GM23338 (cell line): ENCODE measurements at regions not wholly inside any gene's neighbourhood (a gene's known extent, or its start where the extent isn't known, plus 50 kb on each side); places are given as distances from the start of the nearest gene placed in this dataset.

Source experiments
- ATAC-seq: fragments of 200-7000 bp; cut with Tn5 transposase; 3 replicates; pipeline ENCODE4 v1.9.1; 2020
- DNase-seq: peaks from one replicate; pipeline ENCODE4 v3.0.0-alpha.2; 2015; ENCODE audit warnings: low spot score
- H2AFZ ChIP-seq: fragments of 200-600 bp; sonication (generic); 2 replicates; pipeline ENCODE4 v1.8.0; 2016; ENCODE audit warnings: antibody characterized with exemption, mild to moderate bottlenecking, moderate library complexity
- H3F3A ChIP-seq: fragments of 200-600 bp; sonication (generic); replicated peaks from 2 replicates; pipeline ENCODE4 v1.8.0; 2017; ENCODE audit warnings: antibody characterized with exemption, mixed run types, low read depth
- H3K27ac ChIP-seq: fragments of 200-600 bp; sonication (generic); 2 replicates; pipeline ENCODE4 v1.6.1; 2016; ENCODE audit warnings: low read depth
- H3K27me3 ChIP-seq: fragments of 200-600 bp; sonication (generic); 2 replicates; pipeline ENCODE4 v1.8.0; 2016; ENCODE audit warnings: mild to moderate bottlenecking, mixed run types, moderate library complexity; ENCODE audit not compliant: insufficient read depth
- H3K36me3 ChIP-seq: fragments of 200-600 bp; sonication (generic); 2 replicates; pipeline ENCODE4 v1.8.0; 2016; ENCODE audit warnings: mild to moderate bottlenecking; ENCODE audit not compliant: insufficient read depth
- H3K4me1 ChIP-seq: fragments of 200-600 bp; sonication (generic); 2 replicates; pipeline ENCODE4 v1.8.0; 2016; ENCODE audit warnings: mild to moderate bottlenecking, moderate library complexity; ENCODE audit not compliant: insufficient read depth
- H3K4me2 ChIP-seq: fragments of 200-600 bp; sonication (generic); 2 replicates; pipeline ENCODE4 v1.7.1; 2017; ENCODE audit warnings: mixed run types
- H3K4me3 ChIP-seq: fragments of 200-600 bp; sonication (generic); 2 replicates; pipeline ENCODE4 v1.6.1; 2016; ENCODE audit warnings: mixed run types
- H3K79me2 ChIP-seq: fragments of 200-600 bp; sonication (generic); replicated peaks from 2 replicates; pipeline ENCODE4 v1.8.0; 2017; ENCODE audit warnings: mild to moderate bottlenecking; ENCODE audit not compliant: insufficient read depth
- H3K9me2 ChIP-seq: fragments of 200-600 bp; sonication (generic); 2 replicates; pipeline ENCODE4 v1.8.0; 2017; ENCODE audit not compliant: insufficient read depth
- H4K20me1 ChIP-seq: fragments of 200-600 bp; sonication (generic); replicated peaks from 2 replicates; pipeline ENCODE4 v1.8.0; 2017; ENCODE audit warnings: mild to moderate bottlenecking; ENCODE audit not compliant: insufficient read depth
- H3K27ac Mint-ChIP-seq: 2 replicates; pipeline ENCODE4 v1.8.0; 2020; ENCODE audit warnings: inconsistent platforms, mild to moderate bottlenecking, moderate library complexity, mixed read lengths
- H3K27me3 Mint-ChIP-seq: 3 replicates; pipeline ENCODE4 v1.8.0; 2022; ENCODE audit warnings: low read depth, mild to moderate bottlenecking, moderate library complexity, mixed read lengths, inconsistent platforms; ENCODE audit not compliant: insufficient read depth, poor library complexity
- H3K36me3 Mint-ChIP-seq: 3 replicates; pipeline ENCODE4 v1.8.0; 2021; ENCODE audit warnings: low read depth, mild to moderate bottlenecking, inconsistent platforms, moderate library complexity, mixed read lengths
- H3K4me1 Mint-ChIP-seq: 3 replicates; pipeline ENCODE4 v1.8.0; 2020; ENCODE audit warnings: mild to moderate bottlenecking, inconsistent platforms, mixed read lengths
- H3K4me3 Mint-ChIP-seq: 3 replicates; pipeline ENCODE4 v1.8.0; 2021; ENCODE audit warnings: moderate library complexity, mild to moderate bottlenecking, inconsistent platforms, mixed read lengths
- H3K9me3 Mint-ChIP-seq: 3 replicates; pipeline ENCODE4 v1.8.0; 2020; ENCODE audit warnings: moderate library complexity, mild to moderate bottlenecking, inconsistent platforms, mixed read lengths
- CREB1 ChIP-seq: fragments of 250-450 bp; sonication (Bioruptor Pico); IDR thresholded peaks from 2 replicates; pipeline ENCODE4 v1.5.0; 2020; ENCODE audit warnings: low read depth, mild to moderate bottlenecking, moderate library complexity
- EZH2 ChIP-seq: fragments of 200-600 bp; sonication (generic); IDR thresholded peaks from one replicate; pipeline ENCODE4 v1.8.0; 2017; ENCODE audit warnings: antibody characterized with exemption, mild to moderate bottlenecking, low read depth; ENCODE audit not compliant: unreplicated experiment
- JUNB ChIP-seq: IDR thresholded peaks from one replicate; pipeline ENCODE4 v1.6.1; 2016; ENCODE audit warnings: antibody characterized with exemption; ENCODE audit not compliant: unreplicated experiment
- NANOG ChIP-seq: IDR thresholded peaks from 2 replicates; pipeline ENCODE4 v1.6.1; 2016; ENCODE audit warnings: antibody characterized with exemption, borderline replicate concordance
- POLR2AphosphoS5 ChIP-seq: IDR thresholded peaks from 2 replicates; pipeline ENCODE4 v1.6.1; 2016; ENCODE audit warnings: antibody characterized with exemption, low read depth
- STAT1 ChIP-seq: IDR thresholded peaks from one replicate; pipeline ENCODE4 v1.6.1; 2016; ENCODE audit warnings: antibody characterized with exemption; ENCODE audit not compliant: unreplicated experiment
- ZNF114 ChIP-seq: fragments of 250-450 bp; sonication (Bioruptor Pico); IDR thresholded peaks from 2 replicates; pipeline ENCODE4 v1.5.0; 2020; ENCODE audit warnings: mild to moderate bottlenecking, moderate library complexity
- ZNF331 ChIP-seq: fragments of 250-450 bp; sonication (Bioruptor Pico); IDR thresholded peaks from 2 replicates; pipeline ENCODE4 v1.5.0; 2020; ENCODE audit warnings: low read depth, mild to moderate bottlenecking, moderate library complexity
- TF ChIP-seq, protein P1 (sequence below), 2 experiments: fragments of 200-600 bp in 1 of 2; sonication (generic) in 1 of 2; conservative IDR thresholded peaks; 2 replicates each; pipeline versions ENCODE4 v1.5.1 to v1.6.1; 2016 to 2017; ENCODE audit warnings: antibody characterized with exemption in 2 of 2, low read depth in 2 of 2, mild to moderate bottlenecking in 2 of 2, moderate library complexity in 1 of 2
- TF ChIP-seq, protein P2 (sequence below): IDR thresholded peaks from 2 replicates; pipeline ENCODE4 v1.6.1; 2016; ENCODE audit warnings: antibody characterized with exemption
- TF ChIP-seq, protein P3 (sequence below): IDR thresholded peaks from one replicate; pipeline ENCODE4 v1.6.1; 2018; ENCODE audit warnings: antibody characterized with exemption; ENCODE audit not compliant: unreplicated experiment

DNA sequence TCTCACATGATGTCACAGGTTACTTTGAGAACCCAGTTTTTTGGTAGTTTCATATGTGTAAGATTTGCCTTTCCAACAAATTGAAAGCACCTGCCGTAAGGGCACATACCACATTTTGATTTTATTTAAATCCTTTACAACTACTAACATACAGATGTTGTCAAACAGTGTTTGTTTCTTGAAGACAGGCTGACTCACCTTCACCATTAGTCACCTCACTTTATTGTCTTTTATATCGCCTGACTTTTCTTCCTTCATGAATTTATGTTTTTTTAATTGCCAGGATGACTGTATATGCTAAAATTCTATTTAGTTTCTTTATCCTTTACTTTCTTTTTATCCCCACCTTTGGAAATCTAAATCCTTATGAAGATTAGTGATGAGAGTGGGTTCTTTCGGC is 886.7 kb downstream of the SUCLG1 start:
- Mint-ChIP-seq H3K27ac (no peak overlapping the region), H3K4me3 (no peak overlapping the region), H3K27me3 (no peaks in the 10 kb centered on the region), H3K36me3 (no peaks in the 10 kb centered on the region), H3K4me1 (no peaks in the 10 kb centered on the region), H3K9me3 (no peaks in the 10 kb centered on the region)
- Histone ChIP-seq H3K4me1 (no peaks in the 10 kb centered on the region), H3K4me2 (no peak overlapping the region), H3K27me3 (no peaks in the 10 kb centered on the region), H3K4me3 (no peak overlapping the region), H3K36me3 (no peaks in the 10 kb centered on the region), H3K27ac (no peak overlapping the region), H3K9me2 (no peaks in the 10 kb centered on the region), H4K20me1 (no peaks in the 10 kb centered on the region), H3F3A (no peaks in the 10 kb centered on the region), H2AFZ (no peak overlapping the region), H3K79me2 (no peaks in the 10 kb centered on the region)
- ATAC-seq (no peak), DNase-seq (no peak)
- TF ChIP-seq POLR2AphosphoS5 (no peak), CREB1 (no peak), STAT1 (no peak), ZNF331 (no peak), JUNB (no peak), ZNF114 (no peak), NANOG (no peak)
- TF ChIP-seq, protein P1, sequence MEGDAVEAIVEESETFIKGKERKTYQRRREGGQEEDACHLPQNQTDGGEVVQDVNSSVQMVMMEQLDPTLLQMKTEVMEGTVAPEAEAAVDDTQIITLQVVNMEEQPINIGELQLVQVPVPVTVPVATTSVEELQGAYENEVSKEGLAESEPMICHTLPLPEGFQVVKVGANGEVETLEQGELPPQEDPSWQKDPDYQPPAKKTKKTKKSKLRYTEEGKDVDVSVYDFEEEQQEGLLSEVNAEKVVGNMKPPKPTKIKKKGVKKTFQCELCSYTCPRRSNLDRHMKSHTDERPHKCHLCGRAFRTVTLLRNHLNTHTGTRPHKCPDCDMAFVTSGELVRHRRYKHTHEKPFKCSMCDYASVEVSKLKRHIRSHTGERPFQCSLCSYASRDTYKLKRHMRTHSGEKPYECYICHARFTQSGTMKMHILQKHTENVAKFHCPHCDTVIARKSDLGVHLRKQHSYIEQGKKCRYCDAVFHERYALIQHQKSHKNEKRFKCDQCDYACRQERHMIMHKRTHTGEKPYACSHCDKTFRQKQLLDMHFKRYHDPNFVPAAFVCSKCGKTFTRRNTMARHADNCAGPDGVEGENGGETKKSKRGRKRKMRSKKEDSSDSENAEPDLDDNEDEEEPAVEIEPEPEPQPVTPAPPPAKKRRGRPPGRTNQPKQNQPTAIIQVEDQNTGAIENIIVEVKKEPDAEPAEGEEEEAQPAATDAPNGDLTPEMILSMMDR (conservative IDR thresholded peaks at IDR 0.05; ENCODE audit: low read depth in 2 of 2): no peak
- TF ChIP-seq, protein P2, sequence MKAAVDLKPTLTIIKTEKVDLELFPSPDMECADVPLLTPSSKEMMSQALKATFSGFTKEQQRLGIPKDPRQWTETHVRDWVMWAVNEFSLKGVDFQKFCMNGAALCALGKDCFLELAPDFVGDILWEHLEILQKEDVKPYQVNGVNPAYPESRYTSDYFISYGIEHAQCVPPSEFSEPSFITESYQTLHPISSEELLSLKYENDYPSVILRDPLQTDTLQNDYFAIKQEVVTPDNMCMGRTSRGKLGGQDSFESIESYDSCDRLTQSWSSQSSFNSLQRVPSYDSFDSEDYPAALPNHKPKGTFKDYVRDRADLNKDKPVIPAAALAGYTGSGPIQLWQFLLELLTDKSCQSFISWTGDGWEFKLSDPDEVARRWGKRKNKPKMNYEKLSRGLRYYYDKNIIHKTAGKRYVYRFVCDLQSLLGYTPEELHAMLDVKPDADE: no peak

DNA sequence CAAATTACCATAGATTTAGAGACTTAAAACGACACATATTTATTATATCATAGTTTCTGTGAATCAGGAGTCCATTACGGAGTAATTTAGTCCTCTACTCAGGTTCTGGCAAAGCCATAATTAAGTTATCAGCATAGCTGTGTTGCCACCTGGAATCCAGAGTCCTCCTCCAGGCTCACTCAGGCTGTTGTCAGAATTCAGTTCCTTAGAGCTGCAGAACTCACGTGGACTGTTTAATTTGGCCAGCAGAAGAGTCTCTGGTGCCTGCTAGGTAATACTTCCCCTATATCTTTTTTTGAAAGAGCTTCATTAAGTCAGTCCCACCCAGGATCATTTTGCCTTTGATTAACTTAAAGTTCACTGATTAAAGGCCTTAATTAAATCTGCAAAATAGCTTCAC is 891.5 kb downstream of the SUCLG1 start:
- no peaks in the 10 kb centered on the region for H3F3A ChIP-seq
- H3K79me2 ChIP-seq: no peaks in the 10 kb centered on the region
- no peak overlapping the region for H2AFZ ChIP-seq
- Mint-ChIP-seq H3K4me1 (no peaks in the 10 kb centered on the region), H3K9me3 (no peaks in the 10 kb centered on the region), H3K27me3 (no peaks in the 10 kb centered on the region), H3K27ac (no peak overlapping the region), H3K4me3 (no peak overlapping the region), H3K36me3 (no peaks in the 10 kb centered on the region)
- no peaks in the 10 kb centered on the region for H4K20me1 ChIP-seq
- no peak overlapping the region for H3K27ac ChIP-seq
- ATAC-seq: no peak
- H3K9me2 ChIP-seq: no peaks in the 10 kb centered on the region
- no peak overlapping the region for H3K4me2 ChIP-seq
- no peaks in the 10 kb centered on the region for H3K36me3 ChIP-seq
- H3K4me3 ChIP-seq: no peak overlapping the region
- H3K27me3 ChIP-seq: no peaks in the 10 kb centered on the region
- no peak for DNase-seq
- no peaks in the 10 kb centered on the region; the same call in 1 of the 2 replicates for H3K4me1 ChIP-seq
- TF ChIP-seq JUNB (no peak), EZH2 (no peak), POLR2AphosphoS5 (no peak), NANOG (no peak), ZNF331 (no peak)
- TF ChIP-seq, protein P3, sequence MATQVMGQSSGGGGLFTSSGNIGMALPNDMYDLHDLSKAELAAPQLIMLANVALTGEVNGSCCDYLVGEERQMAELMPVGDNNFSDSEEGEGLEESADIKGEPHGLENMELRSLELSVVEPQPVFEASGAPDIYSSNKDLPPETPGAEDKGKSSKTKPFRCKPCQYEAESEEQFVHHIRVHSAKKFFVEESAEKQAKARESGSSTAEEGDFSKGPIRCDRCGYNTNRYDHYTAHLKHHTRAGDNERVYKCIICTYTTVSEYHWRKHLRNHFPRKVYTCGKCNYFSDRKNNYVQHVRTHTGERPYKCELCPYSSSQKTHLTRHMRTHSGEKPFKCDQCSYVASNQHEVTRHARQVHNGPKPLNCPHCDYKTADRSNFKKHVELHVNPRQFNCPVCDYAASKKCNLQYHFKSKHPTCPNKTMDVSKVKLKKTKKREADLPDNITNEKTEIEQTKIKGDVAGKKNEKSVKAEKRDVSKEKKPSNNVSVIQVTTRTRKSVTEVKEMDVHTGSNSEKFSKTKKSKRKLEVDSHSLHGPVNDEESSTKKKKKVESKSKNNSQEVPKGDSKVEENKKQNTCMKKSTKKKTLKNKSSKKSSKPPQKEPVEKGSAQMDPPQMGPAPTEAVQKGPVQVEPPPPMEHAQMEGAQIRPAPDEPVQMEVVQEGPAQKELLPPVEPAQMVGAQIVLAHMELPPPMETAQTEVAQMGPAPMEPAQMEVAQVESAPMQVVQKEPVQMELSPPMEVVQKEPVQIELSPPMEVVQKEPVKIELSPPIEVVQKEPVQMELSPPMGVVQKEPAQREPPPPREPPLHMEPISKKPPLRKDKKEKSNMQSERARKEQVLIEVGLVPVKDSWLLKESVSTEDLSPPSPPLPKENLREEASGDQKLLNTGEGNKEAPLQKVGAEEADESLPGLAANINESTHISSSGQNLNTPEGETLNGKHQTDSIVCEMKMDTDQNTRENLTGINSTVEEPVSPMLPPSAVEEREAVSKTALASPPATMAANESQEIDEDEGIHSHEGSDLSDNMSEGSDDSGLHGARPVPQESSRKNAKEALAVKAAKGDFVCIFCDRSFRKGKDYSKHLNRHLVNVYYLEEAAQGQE: no peak
